WTC11 (cell line): ENCODE measurements at regions not wholly inside any gene's neighbourhood (a gene's known extent, or its start where the extent isn't known, plus 50 kb on each side); places are given as distances from the start of the nearest gene placed in this dataset.

Experiments
- ATF3 ChIP-seq: sonication (generic); formaldehyde crosslinking; conservative IDR thresholded peaks from 2 replicates; pipeline ENCODE4 v1.8.1; 2022; ENCODE audit warnings: mild to moderate bottlenecking, missing genetic modification reagents
- CREB1 ChIP-seq: sonication (generic); formaldehyde crosslinking; IDR thresholded peaks from 2 replicates; pipeline ENCODE4 v1.8.0; 2023; ENCODE audit warnings: mild to moderate bottlenecking, missing genetic modification reagents
- CREM ChIP-seq: sonication (generic); formaldehyde crosslinking; IDR thresholded peaks from 2 replicates; pipeline ENCODE4 v1.8.1; 2022; ENCODE audit warnings: mild to moderate bottlenecking, missing genetic modification reagents, moderate library complexity
- CTCF ChIP-seq: fragments of 200-600 bp; IDR thresholded peaks from 2 replicates; pipeline ENCODE4 v1.8.0; 2022; ENCODE audit warnings: antibody characterized with exemption
- FOXJ3 ChIP-seq: sonication (generic); formaldehyde crosslinking; IDR thresholded peaks from 2 replicates; pipeline ENCODE4 v1.9.0; 2021; ENCODE audit warnings: missing genetic modification reagents, mild to moderate bottlenecking, borderline replicate concordance
- MYBL2 ChIP-seq: sonication (generic); formaldehyde crosslinking; IDR thresholded peaks from 2 replicates; pipeline ENCODE4 v1.8.1; 2023; ENCODE audit warnings: mild to moderate bottlenecking, moderate library complexity, missing genetic modification reagents
- PRDM15 ChIP-seq: sonication (generic); formaldehyde crosslinking; IDR thresholded peaks from 2 replicates; pipeline ENCODE4 v1.8.0; 2022; ENCODE audit warnings: missing genetic modification reagents
- SMAD4 ChIP-seq: sonication (generic); formaldehyde crosslinking; IDR thresholded peaks from 2 replicates; pipeline ENCODE4 v1.8.0; 2022; ENCODE audit warnings: mild to moderate bottlenecking, missing genetic modification reagents
- TEAD4 ChIP-seq: sonication (generic); formaldehyde crosslinking; IDR thresholded peaks from 2 replicates; pipeline ENCODE4 v1.8.0; 2022; ENCODE audit warnings: mild to moderate bottlenecking, missing genetic modification reagents
- TP53 ChIP-seq: sonication (generic); formaldehyde crosslinking; IDR thresholded peaks from 2 replicates; pipeline ENCODE4 v1.8.1; 2023; ENCODE audit warnings: mild to moderate bottlenecking, missing genetic modification reagents
- ZNF512 ChIP-seq: sonication (generic); formaldehyde crosslinking; IDR thresholded peaks from 2 replicates; pipeline ENCODE4 v1.8.1; 2022; ENCODE audit warnings: missing genetic modification reagents, borderline replicate concordance
- ZSCAN18 ChIP-seq: fragments of 250-450 bp; sonication (Bioruptor Pico); IDR thresholded peaks from 2 replicates; pipeline ENCODE4 v2.1.2; 2022; ENCODE audit warnings: mild to moderate bottlenecking, moderate library complexity

GRCh38 chr7:41220266-41220665 lies 482.6 kb downstream of the INHBA start:
- no peak for TF ChIP-seq CTCF
- no peak for TF ChIP-seq PRDM15 (CRISPR knock-in tag)
- no peak for TF ChIP-seq ZNF512
- TF ChIP-seq ATF3 (CRISPR knock-in tag) = no peak
- TF ChIP-seq TP53 = no peak
- no peak for TF ChIP-seq CREB1 (CRISPR knock-in tag)
- TF ChIP-seq CREM (CRISPR knock-in tag) = no peak
- no peak for TF ChIP-seq SMAD4 (CRISPR knock-in tag)
- no peak for TF ChIP-seq ZSCAN18 (CRISPR knock-in tag)
- TF ChIP-seq MYBL2 (CRISPR knock-in tag) = no peak
- no peak for TF ChIP-seq TEAD4 (CRISPR knock-in tag)
- TF ChIP-seq FOXJ3 (CRISPR knock-in tag) = no peak
